Neuronal stem cell (in vitro differentiated cells): ENCODE measurements at regions not wholly inside any gene's neighbourhood (a gene's known extent, or its start where the extent isn't known, plus 50 kb on each side); places are given as distances from the start of the nearest gene placed in this dataset.
"Not testable (repeated sequence)": the region's sequence is repeated elsewhere in the genome, so short reads cannot be mapped to it uniquely, and the experiment has no call there.

Source experiments
- DNase-seq: peaks from one replicate; pipeline ENCODE4 v3.0.0-alpha.2; 2013; ENCODE audit warnings: low spot score
- H2AFZ ChIP-seq: one replicate; pipeline ENCODE4 v1.6.1; 2013; ENCODE audit warnings: mild to moderate bottlenecking, low read length, inconsistent platforms
- H2AK5ac ChIP-seq: 2 replicates; pipeline ENCODE4 v1.6.1; 2013; ENCODE audit warnings: low read depth, mild to moderate bottlenecking, inconsistent platforms, low read length, moderate library complexity, mixed read lengths
- H2BK120ac ChIP-seq: 2 replicates; pipeline ENCODE4 v1.6.1; 2013; ENCODE audit warnings: low read depth, mild to moderate bottlenecking, inconsistent platforms, low read length, moderate library complexity, mixed read lengths
- H2BK12ac ChIP-seq: one replicate; pipeline ENCODE4 v1.6.1; 2013; ENCODE audit warnings: low read length, inconsistent platforms
- H2BK15ac ChIP-seq: 2 replicates; pipeline ENCODE4 v1.6.1; 2013; ENCODE audit warnings: mild to moderate bottlenecking, low read length, inconsistent platforms, mixed read lengths
- H2BK5ac ChIP-seq: one replicate; pipeline ENCODE4 v1.6.1; 2013; ENCODE audit warnings: inconsistent platforms, mild to moderate bottlenecking, low read length, moderate library complexity
- H3K14ac ChIP-seq: one replicate; pipeline ENCODE4 v1.6.1; 2013; ENCODE audit warnings: low read length, inconsistent platforms
- H3K18ac ChIP-seq: 2 replicates; pipeline ENCODE4 v1.6.1; 2013; ENCODE audit warnings: low read length, inconsistent platforms
- H3K23ac ChIP-seq: 2 replicates; pipeline ENCODE4 v1.6.1; 2013; ENCODE audit warnings: low read depth, mild to moderate bottlenecking, mixed read lengths, low read length, inconsistent platforms; ENCODE audit not compliant: poor library complexity
- H3K27ac ChIP-seq: replicated peaks from 3 replicates; pipeline ENCODE4 v1.5.1; 2013; ENCODE audit warnings: low read length, inconsistent platforms
- H3K27me3 ChIP-seq, 3 experiments: 2 replicates each; pipeline ENCODE4 v1.6.1; 2013; ENCODE audit warnings: low read length in 3 of 3, mild to moderate bottlenecking in 2 of 3, inconsistent platforms in 1 of 3, low read depth in 1 of 3, mixed read lengths in 1 of 3, moderate library complexity in 1 of 3; ENCODE audit not compliant: control insufficient read depth in 3 of 3, insufficient read depth in 3 of 3
- H3K36me3 ChIP-seq, 2 donors: replicated peaks in 1 of 2; 2 replicates each; pipeline ENCODE4 v1.6.1; 2013; ENCODE audit warnings: low read length in 2 of 2; ENCODE audit not compliant: control insufficient read depth in 2 of 2, insufficient read depth in 2 of 2
- H3K4ac ChIP-seq: 2 replicates; pipeline ENCODE4 v1.6.1; 2013; ENCODE audit warnings: inconsistent platforms, mild to moderate bottlenecking, low read length, moderate library complexity
- H3K4me1 ChIP-seq, 2 donors: 1 replicate in 1 of 2; 2 replicates in 1 of 2; pipeline ENCODE4 v1.6.1; 2013; ENCODE audit warnings: low read length in 2 of 2, low read depth in 1 of 2; ENCODE audit not compliant: control insufficient read depth in 2 of 2, insufficient read depth in 1 of 2
- H3K4me2 ChIP-seq: one replicate; pipeline ENCODE4 v1.6.1; 2013; ENCODE audit warnings: mild to moderate bottlenecking, low read length, inconsistent platforms; ENCODE audit not compliant: insufficient read depth, poor library complexity, severe bottlenecking
- H3K4me3 ChIP-seq, 2 donors: 2 replicates each; pipeline ENCODE4 v1.5.1; 2013; ENCODE audit warnings: low read length in 2 of 2, mild to moderate bottlenecking in 2 of 2, inconsistent platforms in 1 of 2, moderate library complexity in 1 of 2
- H3K79me1 ChIP-seq: one replicate; pipeline ENCODE4 v1.6.1; 2013; ENCODE audit warnings: low read depth, mild to moderate bottlenecking, inconsistent platforms, low read length, moderate library complexity
- H3K9ac ChIP-seq: one replicate; pipeline ENCODE4 v1.6.1; 2013; ENCODE audit warnings: mild to moderate bottlenecking, low read depth, low read length, inconsistent platforms; ENCODE audit not compliant: poor library complexity
- H3K9me3 ChIP-seq, 2 donors: replicated peaks in 1 of 2; 2 replicates each; pipeline versions ENCODE3 to v1.6.1; 2013; ENCODE audit warnings: low read length in 2 of 2, mild to moderate bottlenecking in 2 of 2, inconsistent platforms in 1 of 2, low read depth in 1 of 2, mixed read lengths in 1 of 2, moderate library complexity in 1 of 2; ENCODE audit not compliant: control insufficient read depth in 2 of 2, insufficient read depth in 1 of 2
- H4K8ac ChIP-seq: one replicate; pipeline ENCODE4 v1.6.1; 2013; ENCODE audit warnings: low read depth, mild to moderate bottlenecking, inconsistent platforms, low read length, moderate library complexity
- H4K91ac ChIP-seq: one replicate; pipeline ENCODE4 v1.6.1; 2013; ENCODE audit warnings: low read length, low read depth, mild to moderate bottlenecking, inconsistent platforms; ENCODE audit not compliant: poor library complexity
- WGBS, 2 donors: extraction: QIAGEN DNeasy Blood & Tissue Kit; methylation state at CpG; one replicate each; pipeline ENCODE4 v1.1.7; 2013; ENCODE audit warnings: missing lambda C conversion rate in 2 of 2, mixed read lengths in 1 of 2; ENCODE audit not compliant: insufficient read length in 2 of 2, insufficient replicate concordance in 1 of 2; ENCODE audit errors: extremely low coverage in 2 of 2; 5-methylcytosine and 5-hydroxymethylcytosine counted together

GRCh38 chr5:115424030-115424429 is 120.5 kb downstream of the FEM1C start:
- H2BK12ac ChIP-seq, result no peak overlapping the region
- no peak overlapping the region for H3K4me3 ChIP-seq
- H2BK120ac ChIP-seq, result no peak overlapping the region
- H3K18ac ChIP-seq, result no peak overlapping the region
- no peak overlapping the region for H3K23ac ChIP-seq
- WGBS, 2 donors, result no CpG with 5 or more reads among the region's 5 CpGs
- H3K9ac ChIP-seq, result no peak overlapping the region
- H3K79me1 ChIP-seq, result no peaks in the 10 kb centered on the region
- H3K4me2 ChIP-seq, result no peak overlapping the region
- no peak overlapping the region for H2BK5ac ChIP-seq
- DNase-seq, result no peak
- H3K4me1 ChIP-seq, result peaks cover 4 to 6% of the 10 kb centered on the region in 2 donors
- H2AFZ ChIP-seq, result no peak overlapping the region
- no peak overlapping the region for H2BK15ac ChIP-seq
- H3K14ac ChIP-seq, result no peak overlapping the region
- no peaks in the 10 kb centered on the region for H3K9me3 ChIP-seq
- H3K36me3 ChIP-seq, result no peaks in the 10 kb centered on the region
- H3K4ac ChIP-seq, result no peak overlapping the region
- H4K91ac ChIP-seq, result no peak overlapping the region
- H4K8ac ChIP-seq, result no peak overlapping the region
- no peak overlapping the region for H2AK5ac ChIP-seq
- H3K27ac ChIP-seq, result no peak overlapping the region
- H3K27me3 ChIP-seq, result no peaks in the 10 kb centered on the region

- H3K27ac ChIP-seq, result no peak overlapping the region
- no peaks in the 10 kb centered on the region for H3K79me1 ChIP-seq
- H2AK5ac ChIP-seq, result no peak overlapping the region
- WGBS, 2 donors, result no CpG with 5 or more reads among the region's 5 CpGs
- H3K36me3 ChIP-seq, result no peaks in the 10 kb centered on the region
- H2BK15ac ChIP-seq, result no peak overlapping the region
- no peak overlapping the region for H3K9ac ChIP-seq
- no peak overlapping the region for H3K18ac ChIP-seq
- H2BK12ac ChIP-seq, result no peak overlapping the region
- no peak overlapping the region for H3K4ac ChIP-seq
- H4K8ac ChIP-seq, result no peak overlapping the region
- H3K23ac ChIP-seq, result no peak overlapping the region
- peaks cover 4% of the 10 kb centered on the region in 2 donors for H3K4me1 ChIP-seq
- no peak overlapping the region for H3K4me3 ChIP-seq
- H3K9me3 ChIP-seq, result no peaks in the 10 kb centered on the region
- H3K14ac ChIP-seq, result no peak overlapping the region
- H3K4me2 ChIP-seq, result no peak overlapping the region
- H4K91ac ChIP-seq, result no peak overlapping the region
- no peak overlapping the region for H2BK5ac ChIP-seq
- H2BK120ac ChIP-seq, result no peak overlapping the region
- no peaks in the 10 kb centered on the region for H3K27me3 ChIP-seq
- H2AFZ ChIP-seq, result no peak overlapping the region
- no peak for DNase-seq
Observed at GRCh38 chr5:115423541-115423940, 121.0 kb downstream of the FEM1C start.

- no peak for DNase-seq
- H3K18ac ChIP-seq, result no peak overlapping the region
- H3K36me3 ChIP-seq, result no peaks in the 10 kb centered on the region
- no peak overlapping the region for H4K8ac ChIP-seq
- H2BK5ac ChIP-seq, result no peak overlapping the region
- no peak overlapping the region for H2BK12ac ChIP-seq
- no peak overlapping the region for H3K14ac ChIP-seq
- H3K4ac ChIP-seq, result no peak overlapping the region
- no peaks in the 10 kb centered on the region for H3K27me3 ChIP-seq
- H3K23ac ChIP-seq, result no peak overlapping the region
- no peak overlapping the region for H2AK5ac ChIP-seq
- no peak overlapping the region for H3K4me2 ChIP-seq
- H3K4me3 ChIP-seq, result no peak overlapping the region
- WGBS, 2 donors, result no CpG with 5 or more reads among the region's 1 CpG
- H3K9me3 ChIP-seq, result no peaks in the 10 kb centered on the region
- H4K91ac ChIP-seq, result no peak overlapping the region
- no peak overlapping the region for H2BK15ac ChIP-seq
- no peaks in the 10 kb centered on the region for H3K79me1 ChIP-seq
- H2AFZ ChIP-seq, result no peak overlapping the region
- no peak overlapping the region for H2BK120ac ChIP-seq
- H3K27ac ChIP-seq, result no peak overlapping the region
- H3K4me1 ChIP-seq, result peaks cover 4% of the 10 kb centered on the region in 2 donors
- H3K9ac ChIP-seq, result no peak overlapping the region
Observed at GRCh38 chr5:115423051-115423450, 121.5 kb downstream of the FEM1C start.

GRCh38 chr5:115420812-115421211 is 123.8 kb downstream of the FEM1C start:
- H2BK5ac ChIP-seq, H3K79me1 ChIP-seq, H3K9me3 ChIP-seq, H2BK12ac ChIP-seq, H3K4me1 ChIP-seq, DNase-seq, H3K27ac ChIP-seq, H3K23ac ChIP-seq, H3K9ac ChIP-seq, H3K14ac ChIP-seq, H2AFZ ChIP-seq, H2BK120ac ChIP-seq, H3K4ac ChIP-seq, H3K4me3 ChIP-seq, H2BK15ac ChIP-seq, H4K8ac ChIP-seq, H3K36me3 ChIP-seq, H3K27me3 ChIP-seq, H4K91ac ChIP-seq, H2AK5ac ChIP-seq, H3K4me2 ChIP-seq, H3K18ac ChIP-seq: not testable (repeated sequence)
- WGBS, 2 donors, result no CpG with 5 or more reads among the region's 3 CpGs
